ENCODE measurements at regions not wholly inside any gene's neighbourhood (a gene's known extent, or its start where the extent isn't known, plus 50 kb on each side); places are given as distances from the start of the nearest gene placed in this dataset.
"Not testable (repeated sequence)": the region's sequence is repeated elsewhere in the genome, so short reads cannot be mapped to it uniquely, and the experiment has no call there.

DNA sequence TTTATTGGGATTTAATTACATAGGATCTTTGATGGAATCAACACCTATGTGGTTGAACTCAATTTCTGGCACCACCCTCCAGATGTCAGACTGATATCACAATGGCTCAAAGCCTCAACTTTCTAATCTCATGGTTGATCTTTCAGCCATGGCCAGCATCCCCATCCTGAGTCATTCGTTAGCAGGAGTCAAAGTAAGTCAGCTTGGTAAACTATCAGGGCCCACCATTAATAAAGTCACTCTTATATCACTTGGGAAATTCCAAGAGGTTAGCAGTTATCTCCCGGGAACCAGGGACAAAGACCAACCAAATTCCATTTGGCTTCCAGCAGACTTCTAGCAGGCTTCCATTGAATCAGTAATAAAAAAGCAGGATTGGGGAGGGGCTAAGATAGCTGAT lies 50.7 kb upstream of the TNFSF4 start:
- DNase-seq (no peak), ATAC-seq (ENCODE audit: low FRiP score in 2 of 2) (no peak)
- TF ChIP-seq EP300 (IDR thresholded peaks at IDR 0.05) (no peak), POLR2A (IDR thresholded peaks at IDR 0.05) (no peak), POLR2AphosphoS5 (IDR thresholded peaks at IDR 0.05) (no peak)
- TF ChIP-seq, protein P1, sequence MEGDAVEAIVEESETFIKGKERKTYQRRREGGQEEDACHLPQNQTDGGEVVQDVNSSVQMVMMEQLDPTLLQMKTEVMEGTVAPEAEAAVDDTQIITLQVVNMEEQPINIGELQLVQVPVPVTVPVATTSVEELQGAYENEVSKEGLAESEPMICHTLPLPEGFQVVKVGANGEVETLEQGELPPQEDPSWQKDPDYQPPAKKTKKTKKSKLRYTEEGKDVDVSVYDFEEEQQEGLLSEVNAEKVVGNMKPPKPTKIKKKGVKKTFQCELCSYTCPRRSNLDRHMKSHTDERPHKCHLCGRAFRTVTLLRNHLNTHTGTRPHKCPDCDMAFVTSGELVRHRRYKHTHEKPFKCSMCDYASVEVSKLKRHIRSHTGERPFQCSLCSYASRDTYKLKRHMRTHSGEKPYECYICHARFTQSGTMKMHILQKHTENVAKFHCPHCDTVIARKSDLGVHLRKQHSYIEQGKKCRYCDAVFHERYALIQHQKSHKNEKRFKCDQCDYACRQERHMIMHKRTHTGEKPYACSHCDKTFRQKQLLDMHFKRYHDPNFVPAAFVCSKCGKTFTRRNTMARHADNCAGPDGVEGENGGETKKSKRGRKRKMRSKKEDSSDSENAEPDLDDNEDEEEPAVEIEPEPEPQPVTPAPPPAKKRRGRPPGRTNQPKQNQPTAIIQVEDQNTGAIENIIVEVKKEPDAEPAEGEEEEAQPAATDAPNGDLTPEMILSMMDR (IDR thresholded peaks at IDR 0.05): no peak
- H3K27me3 ChIP-seq: no peaks in the 10 kb centered on the region
- peaks cover 0 to 9% (median 6%) of the 10 kb centered on the region in 4 donors for H3K9me3 ChIP-seq
- WGBS, 2 donors: 86 to 88% methylated on average over 2 of the region's 2 CpGs
- no peak overlapping the region for H3K27ac ChIP-seq
- H3K4me1 ChIP-seq: peaks cover 0 to 3% (median 0%) of the 10 kb centered on the region in 4 donors
- no peaks in the 10 kb centered on the region for H3K36me3 ChIP-seq
- no peak overlapping the region for H3K4me3 ChIP-seq

DNA sequence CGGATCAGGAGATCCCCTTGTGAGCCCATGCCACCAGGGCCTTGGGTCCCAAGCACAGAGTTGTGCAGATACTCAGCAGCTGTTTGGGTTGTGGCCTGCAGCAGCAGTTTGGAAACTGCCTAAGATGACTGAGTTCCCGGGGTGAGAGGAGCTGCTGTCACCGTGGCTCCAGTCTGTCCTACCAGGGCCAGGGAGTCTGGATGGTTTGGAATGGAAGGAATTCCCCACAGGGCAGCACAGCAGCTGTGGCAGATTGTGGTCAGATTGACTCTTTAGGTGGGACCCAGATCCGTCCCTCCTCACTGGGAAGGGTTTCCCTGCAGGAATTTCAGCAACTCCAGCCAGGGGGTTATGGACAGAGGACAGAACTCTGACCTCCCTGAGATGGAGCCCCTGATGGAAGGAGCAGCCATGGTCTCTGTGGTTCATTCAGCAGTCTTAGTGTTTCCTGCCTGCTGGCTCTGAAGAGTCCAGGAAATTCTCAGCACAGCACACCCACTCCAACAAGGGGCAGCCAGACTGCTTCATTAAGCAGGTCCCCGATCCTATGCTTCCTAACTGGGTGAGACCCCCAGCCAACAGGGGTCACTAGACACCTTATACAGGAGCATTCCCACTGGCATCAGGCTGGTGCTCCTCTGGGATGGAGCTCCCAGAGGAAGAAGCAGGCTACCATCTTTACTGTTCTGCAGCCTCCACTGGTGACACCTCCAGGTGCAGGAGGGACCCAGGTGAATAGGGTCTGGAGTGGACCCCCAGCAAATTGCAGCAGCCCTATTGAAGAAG lies 51.5 kb upstream of the TNFSF4 start:
- no peak overlapping the region for H3K4me3 ChIP-seq
- TF ChIP-seq POLR2A (IDR thresholded peaks at IDR 0.05) (no peak), POLR2AphosphoS5 (IDR thresholded peaks at IDR 0.05) (no peak), EP300 (IDR thresholded peaks at IDR 0.05) (no peak)
- TF ChIP-seq, protein P1 (IDR thresholded peaks at IDR 0.05): no peak
- no peaks in the 10 kb centered on the region for H3K36me3 ChIP-seq
- no peak overlapping the region for H3K27ac ChIP-seq
- H3K27me3 ChIP-seq: no peaks in the 10 kb centered on the region
- no peak for DNase-seq
- no peak for ATAC-seq (ENCODE audit: low FRiP score in 2 of 2)
- WGBS, 2 donors: 92 to 100% methylated on average over 2 to 5 of the region's 5 CpGs
- peaks cover 0 to 9% (median 6%) of the 10 kb centered on the region in 4 donors for H3K9me3 ChIP-seq
- peaks cover 0 to 3% (median 0%) of the 10 kb centered on the region in 4 donors for H3K4me1 ChIP-seq

DNA sequence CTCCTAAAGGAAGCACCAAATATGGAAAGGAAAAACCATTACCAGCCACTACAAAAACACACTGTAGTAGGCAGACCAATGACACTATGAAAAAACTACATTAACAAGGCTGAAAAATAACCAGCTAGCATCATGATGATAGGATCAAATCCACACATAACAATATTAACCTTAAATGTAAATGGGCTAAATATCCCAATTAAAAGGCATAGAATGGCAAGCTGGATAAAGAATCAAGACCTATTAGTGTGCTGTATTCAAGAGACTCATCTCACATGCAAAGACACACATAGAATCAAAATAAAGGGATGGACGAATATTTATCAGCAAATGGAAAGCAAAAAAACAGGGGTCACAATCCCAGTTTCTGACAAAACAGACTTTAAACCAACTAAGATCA lies 53.2 kb upstream of the TNFSF4 start:
- 82 to 83% methylated on average over 1 of the region's 1 CpG for WGBS, 2 donors

DNA sequence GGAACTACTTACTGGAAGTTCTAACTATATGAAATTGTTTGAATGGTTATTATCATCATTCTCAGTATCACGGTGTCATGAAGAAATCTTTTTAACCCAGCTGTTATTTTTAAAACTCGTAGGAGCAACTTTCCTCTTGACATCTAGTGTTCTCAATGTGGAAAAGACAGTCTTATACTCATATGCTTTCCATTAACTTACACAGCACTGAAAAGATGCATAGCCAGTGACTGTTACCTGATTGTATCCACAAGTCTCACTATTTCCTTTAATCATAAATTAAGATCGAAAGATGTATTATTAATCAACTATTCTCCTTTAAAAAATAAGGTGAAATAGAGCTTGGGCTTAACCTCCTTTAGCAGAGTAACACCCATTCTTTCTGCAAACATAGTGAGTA lies 59.7 kb upstream of the TNFSF4 start:
- WGBS, 2 donors: 53 to 66% methylated on average over 3 of the region's 3 CpGs
- no peak overlapping the region for H3K4me3 ChIP-seq
- TF ChIP-seq POLR2AphosphoS5 (IDR thresholded peaks at IDR 0.05): no peak
- no peak for TF ChIP-seq EP300 (IDR thresholded peaks at IDR 0.05)
- no peak for TF ChIP-seq POLR2A (IDR thresholded peaks at IDR 0.05)
- TF ChIP-seq, protein P1 (IDR thresholded peaks at IDR 0.05): no peak
- ATAC-seq (ENCODE audit: low FRiP score in 2 of 2) (no peak), DNase-seq (no peak)
- no peaks in the 10 kb centered on the region for H3K27me3 ChIP-seq
- H3K27ac ChIP-seq: no peak overlapping the region
- H3K36me3 ChIP-seq: no peaks in the 10 kb centered on the region
- no peaks in the 10 kb centered on the region for H3K9me3 ChIP-seq
- no peaks in the 10 kb centered on the region for H3K4me1 ChIP-seq

More for the DNA sequence above, 53.2 kb upstream of the TNFSF4 start:
- not testable (repeated sequence) for H3K27ac ChIP-seq; ATAC-seq (ENCODE audit: low FRiP score in 2 of 2); H3K9me3 ChIP-seq; H3K27me3 ChIP-seq; H3K36me3 ChIP-seq; H3K4me1 ChIP-seq; H3K4me3 ChIP-seq; DNase-seq

DNA sequence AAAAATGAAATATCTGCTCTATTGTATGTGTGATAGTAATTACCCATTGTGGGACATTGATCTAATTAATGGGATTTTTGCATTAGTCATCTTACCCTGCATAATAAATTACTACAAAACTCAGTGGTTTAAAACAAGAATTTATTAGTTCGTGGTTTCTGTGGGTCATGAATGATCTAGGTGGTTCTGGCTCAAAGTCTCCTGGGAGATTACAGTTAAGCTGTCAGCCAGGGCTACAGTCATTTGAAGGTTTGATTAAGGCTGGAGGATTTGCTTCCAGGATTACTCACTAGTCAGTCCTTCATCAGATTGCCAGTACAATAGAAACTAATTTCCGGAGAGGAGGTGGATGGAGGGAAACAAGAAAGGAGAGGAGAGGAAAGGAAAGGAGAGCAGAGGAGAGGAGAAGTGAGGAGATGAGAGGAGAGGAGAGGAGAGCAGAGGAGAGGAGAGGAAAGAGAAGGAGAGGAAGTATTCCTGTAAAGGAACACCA lies 60.4 kb upstream of the TNFSF4 start:
- no peak overlapping the region for H3K27ac ChIP-seq
- TF ChIP-seq EP300 (IDR thresholded peaks at IDR 0.05): no peak
- no peak for TF ChIP-seq POLR2A (IDR thresholded peaks at IDR 0.05)
- TF ChIP-seq, protein P1 (IDR thresholded peaks at IDR 0.05): no peak
- no peak for TF ChIP-seq POLR2AphosphoS5 (IDR thresholded peaks at IDR 0.05)
- no peaks in the 10 kb centered on the region for H3K27me3 ChIP-seq
- no peaks in the 10 kb centered on the region for H3K36me3 ChIP-seq
- no peak overlapping the region for H3K4me3 ChIP-seq
- no peak for DNase-seq
- ATAC-seq (ENCODE audit: low FRiP score in 2 of 2): peak in 1 of 2 donors; percentile 80
- no peaks in the 10 kb centered on the region for H3K9me3 ChIP-seq
- H3K4me1 ChIP-seq: no peaks in the 10 kb centered on the region
- WGBS, 2 donors: 55 to 71% methylated on average over 2 of the region's 2 CpGs

All from upper lobe of left lung (tissue), 6 donors.